Suprapubic skin (tissue), 4 donors: ENCODE measurements at regions not wholly inside any gene's neighbourhood (a gene's known extent, or its start where the extent isn't known, plus 50 kb on each side); places are given as distances from the start of the nearest gene placed in this dataset.

Experiments
- DNase-seq, 2 donors: peaks; one replicate each; pipeline ENCODE4 v3.0.0-alpha.2; 2019; ENCODE audit warnings: low spot score in 2 of 2
- H3K27ac ChIP-seq: fragments of 200-600 bp; sonication (generic); one replicate; pipeline ENCODE4 v1.5.1; 2019
- H3K27me3 ChIP-seq: fragments of 200-600 bp; sonication (generic); one replicate; pipeline ENCODE4 v1.5.1; 2019
- H3K36me3 ChIP-seq: fragments of 200-600 bp; sonication (generic); one replicate; pipeline ENCODE4 v1.5.1; 2019
- H3K4me1 ChIP-seq: fragments of 200-600 bp; sonication (generic); one replicate; pipeline ENCODE4 v1.5.1; 2019
- H3K4me3 ChIP-seq: fragments of 200-600 bp; sonication (generic); one replicate; pipeline ENCODE4 v1.5.1; 2019; ENCODE audit warnings: mild to moderate bottlenecking
- H3K9me3 ChIP-seq: fragments of 200-600 bp; sonication (generic); one replicate; pipeline ENCODE4 v1.5.1; 2019
- CTCF ChIP-seq, 2 donors: fragments of 200-600 bp in 1 of 2; fragments of 450-650 bp in 1 of 2; sonication (generic) in 1 of 2; IDR thresholded peaks; one replicate each; pipeline ENCODE4 v1.5.1; 2016 to 2019; ENCODE audit warnings: antibody characterized with exemption in 2 of 2, mild to moderate bottlenecking in 1 of 2, moderate library complexity in 1 of 2
- EP300 ChIP-seq: sonication (generic); formaldehyde crosslinking; IDR thresholded peaks from one replicate; pipeline ENCODE4 v1.6.1; 2017; ENCODE audit warnings: antibody characterized with exemption
- POLR2A ChIP-seq, 2 donors: fragments of 450-650 bp; IDR thresholded peaks; one replicate each; pipeline ENCODE4 v1.6.1; 2017; ENCODE audit warnings: antibody characterized with exemption in 2 of 2, mild to moderate bottlenecking in 2 of 2, moderate library complexity in 2 of 2
- POLR2AphosphoS5 ChIP-seq, 3 donors: sonication (generic); formaldehyde crosslinking; IDR thresholded peaks; one replicate each; pipeline ENCODE4 v1.6.1; 2017; ENCODE audit warnings: antibody characterized with exemption in 3 of 3
- WGBS: methylation state at CpG from one replicate; pipeline ENCODE4 v1.1.5; 2018; 5-methylcytosine and 5-hydroxymethylcytosine counted together

- H3K27me3 ChIP-seq, result no peaks in the 10 kb centered on the region
- TF ChIP-seq POLR2A (IDR thresholded peaks at IDR 0.05) (no peak), POLR2AphosphoS5 (IDR thresholded peaks at IDR 0.05) (no peak), EP300 (no peak)
- no peak overlapping the region for H3K4me3 ChIP-seq
- H3K27ac ChIP-seq, result no peak overlapping the region
- no peaks in the 10 kb centered on the region for H3K4me1 ChIP-seq
- WGBS, result 65% methylated on average over 2 of the region's 2 CpGs
- no peak for DNase-seq
- H3K36me3 ChIP-seq, result no peaks in the 10 kb centered on the region
- no peaks in the 10 kb centered on the region for H3K9me3 ChIP-seq
Observed at GRCh38 chr18:66958309-66958708, 354.4 kb upstream of the CDH19 start.

GRCh38 chr18:66951750-66952149 is 347.9 kb upstream of the CDH19 start:
- Histone ChIP-seq H3K4me1 (no peaks in the 10 kb centered on the region), H3K27ac (no peak overlapping the region), H3K4me3 (no peak overlapping the region), H3K36me3 (no peaks in the 10 kb centered on the region), H3K27me3 (no peaks in the 10 kb centered on the region), H3K9me3 (peaks cover 9% of the 10 kb centered on the region)
- no peak for TF ChIP-seq POLR2A (IDR thresholded peaks at IDR 0.05)
- WGBS, result 85% methylated on average over 1 of the region's 1 CpG
- no peak for DNase-seq

- no peak overlapping the region for H3K4me3 ChIP-seq
- H3K36me3 ChIP-seq, result no peaks in the 10 kb centered on the region
- H3K27ac ChIP-seq, result no peak overlapping the region
- TF ChIP-seq EP300, result no peak
- no peak for TF ChIP-seq POLR2AphosphoS5 (IDR thresholded peaks at IDR 0.05)
- no peak for TF ChIP-seq CTCF (IDR thresholded peaks at IDR 0.05)
- TF ChIP-seq POLR2A (IDR thresholded peaks at IDR 0.05), result no peak
- H3K27me3 ChIP-seq, result no peaks in the 10 kb centered on the region
- H3K9me3 ChIP-seq, result peaks cover 9% of the 10 kb centered on the region
- 92% methylated on average over 14 of the region's 14 CpGs for WGBS
- no peak for DNase-seq
- H3K4me1 ChIP-seq, result no peaks in the 10 kb centered on the region
Observed at GRCh38 chr18:66949419-66949818, 345.5 kb upstream of the CDH19 start.

DNA sequence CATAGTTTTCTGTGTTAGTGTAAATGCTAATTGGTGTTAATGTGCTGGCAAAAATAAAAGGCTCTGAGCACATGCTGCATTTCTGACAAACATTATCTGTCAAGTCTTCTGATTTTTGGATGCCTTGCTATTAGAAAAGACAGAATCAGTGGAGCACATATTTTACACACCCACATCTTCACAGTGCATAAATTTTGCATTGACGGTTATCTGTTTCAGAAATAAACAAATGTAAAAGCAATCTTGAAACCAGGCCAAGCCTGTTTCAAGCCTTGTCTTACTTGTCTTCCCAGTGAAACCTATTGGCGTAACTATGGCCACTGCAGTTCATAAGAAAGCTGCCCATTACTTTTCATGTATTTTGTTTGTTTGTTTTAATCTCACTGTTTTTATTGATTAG is 333.7 kb upstream of the CDH19 start:
- no peak for TF ChIP-seq EP300
- TF ChIP-seq CTCF (IDR thresholded peaks at IDR 0.05), result no peak
- no peak for TF ChIP-seq POLR2A (IDR thresholded peaks at IDR 0.05)
- DNase-seq, result no peak

GRCh38 chr18:66931010-66931409 is 327.1 kb upstream of the CDH19 start:
- Histone ChIP-seq H3K36me3 (no peaks in the 10 kb centered on the region), H3K4me3 (no peak overlapping the region), H3K27ac (no peak overlapping the region), H3K4me1 (no peaks in the 10 kb centered on the region), H3K27me3 (no peaks in the 10 kb centered on the region), H3K9me3 (no peaks in the 10 kb centered on the region)
- no peak for DNase-seq
- WGBS, result 87% methylated on average over 11 of the region's 11 CpGs
- TF ChIP-seq POLR2AphosphoS5 (IDR thresholded peaks at IDR 0.05) (no peak), POLR2A (IDR thresholded peaks at IDR 0.05) (no peak), CTCF (IDR thresholded peaks at IDR 0.05) (no peak), EP300 (no peak)

More for the DNA sequence above, 333.7 kb upstream of the CDH19 start:
- H3K27ac ChIP-seq, result no peak overlapping the region
- H3K27me3 ChIP-seq, result no peaks in the 10 kb centered on the region
- 91% methylated on average over 2 of the region's 2 CpGs for WGBS
- H3K36me3 ChIP-seq, result no peaks in the 10 kb centered on the region
- H3K9me3 ChIP-seq, result peaks cover 11% of the 10 kb centered on the region
- no peak overlapping the region for H3K4me3 ChIP-seq
- H3K4me1 ChIP-seq, result no peaks in the 10 kb centered on the region

DNA sequence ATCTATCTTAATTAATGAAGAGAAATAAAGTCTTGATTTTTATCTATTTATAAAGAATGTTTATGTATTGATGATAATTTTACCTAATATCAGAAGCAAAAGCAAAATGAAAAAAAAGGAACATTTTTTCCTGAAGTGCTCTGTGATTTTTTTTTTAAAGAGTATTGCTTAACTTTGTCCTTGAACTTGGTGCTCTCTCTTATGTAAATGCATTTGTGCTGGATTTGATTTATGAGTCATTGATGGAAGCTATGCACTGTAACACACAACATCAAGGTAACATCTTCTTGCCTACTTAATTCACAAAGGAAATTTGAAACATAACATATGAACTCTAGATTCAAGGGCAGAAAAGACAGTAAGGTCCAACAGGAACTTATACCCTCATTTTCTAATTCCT is 312.9 kb upstream of the CDH19 start:
- H3K27me3 ChIP-seq, result no peaks in the 10 kb centered on the region
- no peaks in the 10 kb centered on the region for H3K36me3 ChIP-seq
- H3K4me3 ChIP-seq, result no peak overlapping the region
- H3K9me3 ChIP-seq, result no peaks in the 10 kb centered on the region
- H3K4me1 ChIP-seq, result no peaks in the 10 kb centered on the region
- no peak overlapping the region for H3K27ac ChIP-seq
- TF ChIP-seq EP300 (no peak), POLR2AphosphoS5 (IDR thresholded peaks at IDR 0.05) (no peak), CTCF (IDR thresholded peaks at IDR 0.05) (no peak), POLR2A (IDR thresholded peaks at IDR 0.05) (no peak)
- DNase-seq, result no peak
